H9 (cell line): ENCODE measurements at regions not wholly inside any gene's neighbourhood (a gene's known extent, or its start where the extent isn't known, plus 50 kb on each side); places are given as distances from the start of the nearest gene placed in this dataset.

ENCODE experiments used
- DNase-seq: peaks from one replicate; pipeline ENCODE4 v3.0.0-alpha.2; 2017
- H2AFZ ChIP-seq: one replicate; pipeline ENCODE4 v1.6.1; 2013; ENCODE audit warnings: mild to moderate bottlenecking, low read length, control low read depth, moderate library complexity
- H2AK5ac ChIP-seq: 2 replicates; pipeline ENCODE4 v1.6.1; 2013; ENCODE audit warnings: low read length, control low read depth, mixed read lengths; ENCODE audit not compliant: insufficient read length
- H2BK120ac ChIP-seq: one replicate; pipeline ENCODE4 v1.6.1; 2013; ENCODE audit warnings: low read depth, mild to moderate bottlenecking, low read length, control low read depth, inconsistent platforms; ENCODE audit not compliant: poor library complexity, severe bottlenecking
- H2BK12ac ChIP-seq: 2 replicates; pipeline ENCODE4 v1.6.1; 2013; ENCODE audit warnings: low read length, control low read depth, mixed read lengths, low read depth; ENCODE audit not compliant: insufficient read length
- H2BK15ac ChIP-seq: 2 replicates; pipeline ENCODE4 v1.6.1; 2013; ENCODE audit warnings: low read depth, low read length, control low read depth
- H2BK20ac ChIP-seq: one replicate; pipeline ENCODE4 v1.6.1; 2013; ENCODE audit warnings: low read depth, mild to moderate bottlenecking, low read length, control low read depth, inconsistent platforms; ENCODE audit not compliant: poor library complexity, severe bottlenecking
- H2BK5ac ChIP-seq: 2 replicates; pipeline ENCODE4 v1.6.1; 2013; ENCODE audit warnings: low read length, control low read depth, mixed read lengths; ENCODE audit not compliant: insufficient read length
- H3K14ac ChIP-seq: 2 replicates; pipeline ENCODE4 v1.6.1; 2013; ENCODE audit warnings: low read length, control low read depth; ENCODE audit not compliant: insufficient read depth
- H3K18ac ChIP-seq: 2 replicates; pipeline ENCODE4 v1.6.1; 2013; ENCODE audit warnings: low read depth, mild to moderate bottlenecking, mixed read lengths, low read length, control low read depth; ENCODE audit not compliant: insufficient read length
- H3K23ac ChIP-seq: 2 replicates; pipeline ENCODE4 v1.6.1; 2013; ENCODE audit warnings: low read length, control low read depth, mixed read lengths, low read depth; ENCODE audit not compliant: insufficient read length
- H3K23me2 ChIP-seq: 2 replicates; pipeline ENCODE4 v1.6.1; 2013; ENCODE audit warnings: low read depth, mild to moderate bottlenecking, mixed read lengths, low read length, control low read depth; ENCODE audit not compliant: insufficient read length, poor library complexity, severe bottlenecking
- H3K27ac ChIP-seq: 2 replicates; pipeline ENCODE4 v1.5.1; 2013; ENCODE audit warnings: low read length, control low read depth, mixed read lengths, low read depth; ENCODE audit not compliant: insufficient read length
- H3K27me3 ChIP-seq: 2 replicates; pipeline ENCODE4 v1.6.1; 2013; ENCODE audit warnings: low read length, control low read depth, inconsistent platforms; ENCODE audit not compliant: insufficient read depth
- H3K4ac ChIP-seq: 2 replicates; pipeline ENCODE4 v1.6.1; 2013; ENCODE audit warnings: low read depth, mild to moderate bottlenecking, control low read depth, inconsistent platforms, low read length, moderate library complexity
- H3K4me1 ChIP-seq: 2 replicates; pipeline ENCODE4 v1.6.1; 2013; ENCODE audit warnings: low read length, control low read depth, inconsistent platforms; ENCODE audit not compliant: insufficient read depth
- H3K4me2 ChIP-seq: 2 replicates; pipeline ENCODE4 v1.6.1; 2013; ENCODE audit warnings: low read length, control low read depth, mixed read lengths; ENCODE audit not compliant: insufficient read length, insufficient read depth
- H3K56ac ChIP-seq: 2 replicates; pipeline ENCODE4 v1.6.1; 2013; ENCODE audit warnings: low read depth, mild to moderate bottlenecking, mixed read lengths, low read length, control low read depth; ENCODE audit not compliant: insufficient read length
- H3K79me1 ChIP-seq: 2 replicates; pipeline ENCODE4 v1.6.1; 2013; ENCODE audit warnings: low read depth, mild to moderate bottlenecking, moderate library complexity, low read length, control low read depth, inconsistent platforms; ENCODE audit not compliant: insufficient read depth, poor library complexity, severe bottlenecking
- H3K79me2 ChIP-seq: 2 replicates; pipeline ENCODE4 v1.6.1; 2013; ENCODE audit warnings: low read length, control low read depth, inconsistent platforms; ENCODE audit not compliant: insufficient read depth
- H3K9ac ChIP-seq: 2 replicates; pipeline ENCODE4 v1.6.1; 2013; ENCODE audit warnings: low read length, control low read depth, mixed read lengths; ENCODE audit not compliant: insufficient read length; ENCODE audit errors: extremely low read depth
- H3K9me3 ChIP-seq: one replicate; pipeline ENCODE4 v1.6.1; 2013; ENCODE audit warnings: low read depth, low read length, inconsistent platforms; ENCODE audit not compliant: control insufficient read depth
- H3T11ph ChIP-seq: one replicate; pipeline ENCODE4 v1.6.1; 2013; ENCODE audit warnings: mild to moderate bottlenecking, low read length, control low read depth, inconsistent platforms
- H4K20me1 ChIP-seq: one replicate; pipeline ENCODE4 v1.6.1; 2013; ENCODE audit not compliant: control insufficient read depth, insufficient read length, insufficient read depth
- H4K5ac ChIP-seq: 2 replicates; pipeline ENCODE4 v1.6.1; 2013; ENCODE audit warnings: low read depth, mild to moderate bottlenecking, mixed read lengths, low read length, control low read depth; ENCODE audit not compliant: insufficient read length
- H4K8ac ChIP-seq: replicated peaks from 2 replicates; pipeline ENCODE4 v1.6.1; 2013; ENCODE audit warnings: low read length, control low read depth, mixed read lengths, low read depth; ENCODE audit not compliant: insufficient read length
- H4K91ac ChIP-seq: 2 replicates; pipeline ENCODE4 v1.6.1; 2013; ENCODE audit warnings: low read depth, mild to moderate bottlenecking, moderate library complexity, mixed read lengths, low read length, control low read depth; ENCODE audit not compliant: insufficient read length
- H3K27ac Mint-ChIP-seq, 3 experiments: 2 replicates in 2 of 3; 3 replicates in 1 of 3; pipeline ENCODE4 v1.8.0; 2020 to 2021; ENCODE audit warnings: mixed read lengths in 3 of 3, mild to moderate bottlenecking in 1 of 3, moderate library complexity in 1 of 3
- H3K27me3 Mint-ChIP-seq: 2 replicates; pipeline ENCODE4 v1.8.0; 2021; ENCODE audit warnings: low read depth, mild to moderate bottlenecking, moderate library complexity, mixed read lengths
- H3K36me3 Mint-ChIP-seq, 3 experiments: 2 replicates in 2 of 3; 3 replicates in 1 of 3; pipeline ENCODE4 v1.8.0; 2020 to 2021; ENCODE audit warnings: low read depth in 3 of 3, mixed read lengths in 3 of 3; ENCODE audit not compliant: insufficient read depth in 1 of 3
- H3K4me1 Mint-ChIP-seq, 2 experiments: 2 replicates each; pipeline ENCODE4 v1.8.0; 2020; ENCODE audit warnings: mixed read lengths in 2 of 2
- H3K4me3 Mint-ChIP-seq, 2 experiments: 2 replicates in 1 of 2; 3 replicates in 1 of 2; pipeline ENCODE4 v1.8.0; 2020 to 2021; ENCODE audit warnings: mild to moderate bottlenecking in 2 of 2, mixed read lengths in 2 of 2, moderate library complexity in 1 of 2
- H3K9me3 Mint-ChIP-seq, 2 experiments: 2 replicates in 1 of 2; 3 replicates in 1 of 2; pipeline ENCODE4 v1.8.0; 2020; ENCODE audit warnings: mild to moderate bottlenecking in 2 of 2, mixed read lengths in 2 of 2, moderate library complexity in 1 of 2
- WGBS: extraction: QIAGEN DNeasy Blood & Tissue Kit; methylation state at CpG from one replicate; pipeline ENCODE4 v1.1.7; 2013; ENCODE audit warnings: missing lambda C conversion rate, low lambda C conversion rate, mixed read lengths; ENCODE audit not compliant: insufficient read length; ENCODE audit errors: extremely low coverage; 5-methylcytosine and 5-hydroxymethylcytosine counted together
- TF ChIP-seq, protein P1 (sequence below): fragments of 200-600 bp; sonication (generic); conservative IDR thresholded peaks from 3 replicates; pipeline ENCODE4 v1.8.0; 2021; ENCODE audit warnings: antibody characterized with exemption, mild to moderate bottlenecking

DNA sequence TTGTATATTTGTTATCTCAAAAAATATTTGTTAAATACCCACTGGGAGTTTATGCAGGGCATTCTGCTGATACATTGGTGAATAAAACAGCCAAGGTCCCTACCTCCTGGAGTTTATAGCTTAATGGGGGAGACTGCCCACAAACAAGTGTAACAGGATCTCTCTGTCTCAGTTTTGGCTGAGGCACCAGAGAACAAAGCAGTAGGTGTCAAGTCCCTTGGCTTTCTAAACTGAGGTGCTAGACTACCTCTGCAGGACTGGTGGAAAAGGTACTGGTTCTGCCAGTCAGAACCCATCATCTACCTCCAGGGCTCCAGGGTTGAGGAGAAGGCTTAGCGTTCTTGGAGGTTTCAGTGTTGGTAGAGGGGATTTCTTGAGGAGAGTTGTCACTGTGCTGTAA is 188.4 kb upstream of the ELL2 start:
- Histone ChIP-seq H3K27me3 (no peaks in the 10 kb centered on the region), H2BK5ac (no peak overlapping the region), H4K20me1 (no peaks in the 10 kb centered on the region), H3K4ac (no peak overlapping the region), H2BK15ac (no peak overlapping the region), H3K9ac (no peak overlapping the region), H3K14ac (no peak overlapping the region), H3K79me1 (no peaks in the 10 kb centered on the region), H3K27ac (no peak overlapping the region), H2AK5ac (no peak overlapping the region), H3K79me2 (no peaks in the 10 kb centered on the region), H4K5ac (no peak overlapping the region), H4K91ac (no peak overlapping the region), H3K56ac (no peak overlapping the region), H3K4me2 (no peak overlapping the region), H3T11ph (no peak overlapping the region), H3K4me1 (peaks cover 4% of the 10 kb centered on the region), H3K23ac (no peak overlapping the region), H2BK120ac (no peak overlapping the region), H3K23me2 (no peaks in the 10 kb centered on the region), H3K18ac (no peak overlapping the region), H4K8ac (no peak overlapping the region), H3K9me3 (no peaks in the 10 kb centered on the region), H2AFZ (no peak overlapping the region), H2BK20ac (no peak overlapping the region), H2BK12ac (no peak overlapping the region)
- Mint-ChIP-seq H3K9me3 (no peaks in the 10 kb centered on the region), H3K4me3 (no peak overlapping the region), H3K4me1 (peaks cover 30 to 37% of the 10 kb centered on the region in 2 experiments), H3K27me3 (no peaks in the 10 kb centered on the region), H3K36me3 (no peaks in the 10 kb centered on the region; a peak in 1 of 7 replicates), H3K27ac (no peak overlapping the region)
- WGBS = no CpG with 5 or more reads among the region's 1 CpG
- no peak for DNase-seq
- TF ChIP-seq, protein P1, sequence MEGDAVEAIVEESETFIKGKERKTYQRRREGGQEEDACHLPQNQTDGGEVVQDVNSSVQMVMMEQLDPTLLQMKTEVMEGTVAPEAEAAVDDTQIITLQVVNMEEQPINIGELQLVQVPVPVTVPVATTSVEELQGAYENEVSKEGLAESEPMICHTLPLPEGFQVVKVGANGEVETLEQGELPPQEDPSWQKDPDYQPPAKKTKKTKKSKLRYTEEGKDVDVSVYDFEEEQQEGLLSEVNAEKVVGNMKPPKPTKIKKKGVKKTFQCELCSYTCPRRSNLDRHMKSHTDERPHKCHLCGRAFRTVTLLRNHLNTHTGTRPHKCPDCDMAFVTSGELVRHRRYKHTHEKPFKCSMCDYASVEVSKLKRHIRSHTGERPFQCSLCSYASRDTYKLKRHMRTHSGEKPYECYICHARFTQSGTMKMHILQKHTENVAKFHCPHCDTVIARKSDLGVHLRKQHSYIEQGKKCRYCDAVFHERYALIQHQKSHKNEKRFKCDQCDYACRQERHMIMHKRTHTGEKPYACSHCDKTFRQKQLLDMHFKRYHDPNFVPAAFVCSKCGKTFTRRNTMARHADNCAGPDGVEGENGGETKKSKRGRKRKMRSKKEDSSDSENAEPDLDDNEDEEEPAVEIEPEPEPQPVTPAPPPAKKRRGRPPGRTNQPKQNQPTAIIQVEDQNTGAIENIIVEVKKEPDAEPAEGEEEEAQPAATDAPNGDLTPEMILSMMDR = no peak
